HT-29 (cell line): ENCODE measurements at regions not wholly inside any gene's neighbourhood (a gene's known extent, or its start where the extent isn't known, plus 50 kb on each side); places are given as distances from the start of the nearest gene placed in this dataset.
"Not testable (repeated sequence)": the region's sequence is repeated elsewhere in the genome, so short reads cannot be mapped to it uniquely, and the experiment has no call there.

Experiments
- DNase-seq: peaks from one replicate; pipeline ENCODE4 v3.0.0-alpha.2; 2015; ENCODE audit warnings: low spot score

DNA sequence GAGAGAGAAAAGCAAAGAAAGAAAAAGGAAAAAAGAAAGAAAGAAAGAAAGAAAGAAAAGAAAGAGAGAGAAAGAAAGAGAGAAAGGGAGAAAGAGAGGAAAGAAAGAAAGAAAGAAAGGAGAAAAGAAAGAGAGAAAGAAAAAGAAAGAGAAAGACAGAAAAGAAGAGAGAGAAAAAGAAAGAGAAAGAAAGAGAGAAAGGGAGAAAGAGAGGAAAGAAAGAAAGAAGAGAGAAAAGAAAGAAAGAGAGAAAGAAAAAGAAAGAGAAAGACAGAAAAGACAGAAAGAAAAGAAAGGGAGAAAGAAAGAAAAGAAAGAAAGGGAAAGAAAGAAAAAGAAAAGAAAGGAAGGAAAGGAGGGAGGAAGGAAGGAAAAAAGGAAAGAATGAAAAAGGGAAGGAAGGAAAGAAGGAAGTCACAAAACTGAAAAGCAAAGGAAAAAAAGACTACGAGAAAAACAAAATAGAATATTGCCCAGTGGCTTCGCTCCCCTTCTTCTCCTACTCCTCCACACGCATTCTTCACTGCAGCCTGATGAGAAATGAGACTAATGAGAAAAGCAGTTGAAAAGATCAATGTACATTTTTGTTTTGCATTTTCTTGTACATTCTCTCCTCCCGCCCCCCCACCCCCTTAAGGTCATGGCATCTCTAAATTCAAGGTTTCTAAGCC lies 170.0 kb downstream of the SOD2 start:
- no peak for DNase-seq

DNA sequence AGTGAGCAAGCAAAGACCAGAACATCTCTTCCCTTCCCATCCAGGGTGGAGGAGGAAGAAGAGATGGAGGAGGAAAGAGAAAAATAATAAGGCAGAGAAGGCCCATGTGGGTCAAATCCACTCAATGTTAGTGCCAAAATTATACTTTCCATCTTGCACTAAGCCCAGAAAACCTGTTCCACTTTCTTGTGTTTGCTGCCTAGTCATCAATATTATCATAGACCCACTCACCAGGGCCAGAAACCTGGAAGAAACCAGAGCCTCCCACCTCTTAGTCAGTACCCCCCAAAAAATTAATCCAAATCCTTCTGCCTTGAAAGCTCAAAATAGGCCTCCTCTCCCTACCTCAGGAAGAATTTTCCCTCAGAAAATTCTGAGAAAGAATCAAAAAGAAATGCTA lies 171.1 kb downstream of the SOD2 start:
- DNase-seq, result no peak

GRCh38 chr6:159520002-159520401 lies 173.0 kb downstream of the SOD2 start:
- DNase-seq, result no peak

GRCh38 chr6:159515811-159516210 lies 177.2 kb downstream of the SOD2 start:
- DNase-seq, result not testable (repeated sequence)

- DNase-seq, result no peak
Observed at GRCh38 chr6:159513914-159514313, 179.1 kb downstream of the SOD2 start.

DNA sequence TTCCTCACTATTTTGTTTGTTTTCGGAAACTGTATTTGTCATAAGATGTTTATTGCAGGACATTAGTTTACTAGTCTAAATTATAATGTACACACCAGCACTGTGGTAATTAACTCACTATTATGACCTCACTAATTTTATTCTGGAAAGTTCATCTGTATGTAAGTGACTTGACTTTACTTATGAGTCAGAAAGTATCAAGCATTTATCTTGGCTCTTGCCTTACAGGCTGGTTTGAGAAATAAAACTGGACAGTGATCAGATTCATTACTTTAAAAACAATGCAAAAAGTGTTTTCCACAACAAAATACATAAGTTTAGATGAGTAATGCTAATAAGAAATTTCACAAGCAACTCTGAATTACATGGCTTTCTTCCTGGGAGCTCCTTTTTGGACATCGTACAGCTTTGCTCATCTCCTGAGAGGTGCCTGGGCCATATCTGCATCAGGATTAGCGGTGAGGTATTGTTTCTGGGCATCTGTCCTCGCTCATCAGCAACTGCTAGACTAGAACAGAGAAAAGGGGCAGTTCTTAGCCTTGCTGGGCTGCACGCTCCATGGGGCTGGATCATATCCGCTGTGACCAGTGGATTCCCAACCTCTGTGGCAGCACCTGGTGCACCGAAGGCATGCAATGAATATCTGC lies 179.8 kb downstream of the SOD2 start:
- DNase-seq, result no peak

DNA sequence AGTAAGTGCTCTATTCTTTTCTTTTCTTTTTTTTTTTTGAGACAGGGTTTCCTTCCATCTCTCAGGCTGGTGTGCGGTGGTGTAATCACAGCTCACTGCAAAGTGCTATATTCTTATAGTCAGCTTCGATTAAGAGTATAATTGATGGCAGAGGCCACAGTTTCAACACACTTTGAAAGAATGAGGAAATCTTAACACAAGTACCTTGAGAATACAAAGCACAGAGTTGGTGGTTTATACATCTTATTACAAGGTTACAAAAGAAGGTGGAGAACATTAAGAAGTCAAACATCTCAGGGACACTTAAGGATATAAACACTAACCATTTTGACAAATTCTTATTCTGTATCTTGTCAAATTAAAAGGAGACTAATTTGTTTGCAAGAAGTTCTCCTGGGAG lies 180.5 kb downstream of the SOD2 start:
- no peak for DNase-seq

DNA sequence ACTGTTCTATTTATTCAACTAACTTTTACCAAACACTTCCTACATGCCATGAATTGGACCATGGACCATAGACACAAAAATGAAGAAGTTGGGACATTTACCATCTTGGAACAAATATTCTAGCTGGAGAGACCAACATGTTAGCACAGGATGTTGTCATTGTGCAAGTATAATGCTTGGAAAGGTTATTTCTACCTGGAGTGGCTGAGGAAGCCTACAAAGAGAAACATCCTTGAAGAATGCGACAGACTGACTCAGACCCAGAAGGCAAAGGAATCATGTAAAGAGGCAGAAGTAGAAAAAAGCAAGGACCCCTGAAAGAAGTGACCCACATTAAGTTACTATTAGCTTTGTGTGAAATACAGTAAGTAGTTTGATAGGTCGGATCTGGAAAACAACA lies 180.9 kb downstream of the SOD2 start:
- no peak for DNase-seq

- DNase-seq, result no peak
Observed at GRCh38 chr6:159510141-159510540, 182.9 kb downstream of the SOD2 start.

DNA sequence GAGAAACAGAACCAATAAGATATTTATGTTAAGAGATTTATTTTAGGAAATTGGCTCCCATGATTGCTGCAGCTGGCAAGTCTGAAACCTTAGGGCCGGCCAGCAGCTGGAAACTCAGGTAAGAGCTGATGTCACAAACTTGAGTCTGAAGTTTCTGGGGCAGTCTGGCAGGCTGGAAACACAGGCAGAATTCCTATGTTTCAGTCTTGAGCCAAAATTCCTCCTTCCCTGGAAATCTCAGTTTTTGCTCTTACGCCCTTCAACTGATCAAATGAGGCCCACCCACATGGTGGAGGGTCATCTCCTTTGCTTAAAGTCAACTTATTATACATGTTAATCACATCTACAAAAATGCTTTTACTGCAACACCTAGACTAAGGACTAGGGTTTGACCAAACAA lies 184.1 kb downstream of the SOD2 start:
- no peak for DNase-seq

- DNase-seq, result no peak
Observed at GRCh38 chr6:159506048-159506447, 187.0 kb downstream of the SOD2 start.

GRCh38 chr6:159505140-159505922 lies 187.7 kb downstream of the SOD2 start:
- no peak for DNase-seq

GRCh38 chr6:159501558-159501957 lies 191.5 kb downstream of the SOD2 start:
- DNase-seq, result no peak

DNA sequence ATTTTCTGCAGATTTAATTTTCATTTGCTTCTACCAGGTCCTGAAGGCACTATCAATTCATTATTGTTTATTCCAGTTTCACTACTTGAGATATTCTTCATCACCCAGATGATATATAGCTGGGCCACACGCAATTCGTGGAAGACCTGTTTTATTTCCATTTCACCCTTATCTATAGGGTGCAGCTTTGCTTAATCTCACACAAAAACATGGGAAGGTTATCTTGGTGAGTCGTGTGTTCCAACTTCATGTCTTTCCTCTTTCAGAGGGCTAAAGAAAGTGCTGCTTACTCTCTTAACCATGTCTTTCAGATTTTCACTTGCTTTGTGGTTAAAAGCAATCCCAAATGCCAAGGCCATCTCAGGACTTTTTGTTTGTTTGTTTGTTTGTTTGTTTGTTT lies 194.0 kb downstream of the SOD2 start:
- DNase-seq, result no peak

- DNase-seq, result no peak
Observed at GRCh38 chr6:159494586-159494972, 198.5 kb downstream of the SOD2 start.

GRCh38 chr6:159493898-159494585 lies 199.0 kb downstream of the SOD2 start:
- no peak for DNase-seq

- no peak for DNase-seq
Observed at GRCh38 chr6:159493231-159493897, 199.7 kb downstream of the SOD2 start.

- peak; percentile 7 for DNase-seq
Observed at GRCh38 chr6:159490298-159490937, 202.6 kb downstream of the SOD2 start.

- no peak for DNase-seq
Observed at GRCh38 chr6:159487636-159488035, 205.4 kb downstream of the SOD2 start.

DNA sequence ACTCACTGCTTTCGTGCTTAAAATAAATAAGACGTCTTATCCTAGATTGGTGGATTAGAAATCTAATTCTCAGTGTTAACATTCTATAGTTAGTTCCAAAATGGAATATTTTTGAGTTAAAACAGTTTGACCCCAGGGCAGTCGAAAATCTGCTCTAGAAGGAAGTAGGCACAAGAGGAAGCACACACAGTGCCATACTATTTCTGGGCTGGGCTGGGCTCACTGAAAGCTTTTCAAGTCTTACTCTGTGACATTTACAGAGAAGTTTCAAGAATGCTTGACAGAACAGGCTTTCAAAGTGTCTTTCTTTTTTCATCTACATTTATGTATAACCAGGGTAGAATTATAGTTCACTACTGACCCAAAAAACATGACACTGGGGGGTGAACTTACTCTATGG lies 209.8 kb downstream of the SOD2 start:
- DNase-seq, result no peak

GRCh38 chr6:159481897-159482296 lies 211.1 kb downstream of the SOD2 start:
- DNase-seq, result no peak
